Right cardiac atrium (tissue), 5 donors: ENCODE measurements at regions not wholly inside any gene's neighbourhood (a gene's known extent, or its start where the extent isn't known, plus 50 kb on each side); places are given as distances from the start of the nearest gene placed in this dataset.

Experiments
- ATAC-seq, 2 donors: fragments of 200-7000 bp; cut with Tn5 transposase; one replicate each; pipeline versions ENCODE4 v1.8.0 to v1.9.1; 2020; ENCODE audit warnings: moderate library complexity in 2 of 2, mild to moderate bottlenecking in 1 of 2
- DNase-seq, 3 donors: peaks; one replicate each; pipeline ENCODE4 v3.0.0-alpha.2; 2020
- H3K27ac ChIP-seq: one replicate; pipeline ENCODE4 v1.5.1; 2013; ENCODE audit warnings: mild to moderate bottlenecking, low read length, control low read depth, moderate library complexity
- H3K27me3 ChIP-seq: one replicate; pipeline ENCODE4 v1.6.1; 2013; ENCODE audit not compliant: control insufficient read depth, insufficient read depth
- H3K4me1 ChIP-seq: one replicate; pipeline ENCODE4 v1.6.1; 2013; ENCODE audit warnings: low read length; ENCODE audit not compliant: control insufficient read depth, insufficient read depth
- H3K4me3 ChIP-seq: one replicate; pipeline ENCODE4 v1.5.1; 2013; ENCODE audit warnings: low read length, control low read depth
- H3K9me3 ChIP-seq: one replicate; pipeline ENCODE4 v1.6.1; 2013; ENCODE audit warnings: low read length; ENCODE audit not compliant: control insufficient read depth
- WGBS: extraction: QIAGEN DNeasy Blood & Tissue Kit; methylation state at CpG from one replicate; pipeline ENCODE4 v1.1.7; 2013; 5-methylcytosine and 5-hydroxymethylcytosine counted together
- intact Hi-C, 4 donors: fragments of 100-400 bp; cut with DNase I; formaldehyde crosslinking; loops; one replicate each; pipeline versions ENCODE4 v1.11.0 to v1.14.0; 2022 to 2023
- donor health status: healthy with polysubstance abuse.
- donor health status: DM: no; HTN: yes; CAD: no.
- donor health status: DM: no; HTN: no; CAD: no.
- donor health status: DM: no; HTN: yes; CAD: no; lungs with severe emphysema.
- donor health status: DM: yes; HTN: yes; CAD: no.

DNA sequence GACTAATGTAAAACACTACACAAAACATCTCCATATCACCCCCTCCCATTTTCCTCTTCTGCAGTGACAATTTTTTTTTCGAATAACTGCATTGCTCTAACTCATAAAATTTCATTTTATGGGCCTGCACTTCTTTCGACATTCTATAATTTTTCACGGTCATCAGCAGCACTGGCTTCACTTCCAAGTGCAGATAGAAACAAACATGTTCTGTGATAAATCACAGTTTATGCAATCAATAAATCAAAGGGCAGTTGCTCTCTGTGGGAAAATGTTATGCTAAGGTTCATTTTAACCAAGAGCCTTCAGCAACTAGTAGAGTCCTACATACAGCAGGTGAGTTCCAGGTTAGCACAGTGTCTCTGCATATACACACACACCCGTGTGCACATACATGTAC lies 100.1 kb downstream of the GPAM start:
- peaks cover 3% of the 10 kb centered on the region for H3K4me1 ChIP-seq
- DNase-seq (no peak), ATAC-seq (no peak)

DNA sequence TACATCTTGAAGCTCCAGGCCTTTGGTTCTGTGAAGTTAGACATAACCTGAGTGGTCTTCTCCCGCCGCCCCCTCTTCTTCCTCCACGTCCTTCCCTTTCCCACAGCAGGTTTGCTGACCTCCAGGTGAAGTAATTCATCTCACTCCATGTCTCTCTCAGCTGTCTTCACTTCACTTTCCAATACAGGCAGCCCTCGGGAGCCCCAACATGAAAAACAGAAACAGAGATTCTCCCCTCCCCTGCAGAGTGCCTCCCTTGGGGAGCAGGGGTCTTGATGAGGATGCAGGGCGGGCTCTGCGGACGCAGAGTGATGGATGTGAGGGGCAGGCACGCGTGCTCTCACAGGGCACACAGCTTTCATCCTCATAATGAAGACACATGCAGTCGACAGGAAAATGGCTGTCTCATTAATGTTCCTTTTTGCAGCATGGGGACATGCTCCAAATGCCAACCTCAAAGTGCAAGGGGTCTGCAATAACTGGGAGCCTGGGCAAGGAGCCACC lies 95.6 kb downstream of the GPAM start:
- H3K4me3 ChIP-seq: no peak overlapping the region
- no peaks in the 10 kb centered on the region for H3K4me1 ChIP-seq
- no peak for ATAC-seq
- 70% methylated on average over 10 of the region's 10 CpGs for WGBS
- no peak for DNase-seq
- H3K9me3 ChIP-seq: no peaks in the 10 kb centered on the region
- no peaks in the 10 kb centered on the region for H3K27me3 ChIP-seq
- intact Hi-C loops: no loop called here
- no peak overlapping the region for H3K27ac ChIP-seq

More for the DNA sequence above, 100.1 kb downstream of the GPAM start:
- Histone ChIP-seq H3K4me3 (no peak overlapping the region), H3K27ac (no peak overlapping the region), H3K27me3 (no peaks in the 10 kb centered on the region), H3K9me3 (no peaks in the 10 kb centered on the region)
- WGBS: 82% methylated on average over 4 of the region's 4 CpGs
- intact Hi-C loops: no loop called here

DNA sequence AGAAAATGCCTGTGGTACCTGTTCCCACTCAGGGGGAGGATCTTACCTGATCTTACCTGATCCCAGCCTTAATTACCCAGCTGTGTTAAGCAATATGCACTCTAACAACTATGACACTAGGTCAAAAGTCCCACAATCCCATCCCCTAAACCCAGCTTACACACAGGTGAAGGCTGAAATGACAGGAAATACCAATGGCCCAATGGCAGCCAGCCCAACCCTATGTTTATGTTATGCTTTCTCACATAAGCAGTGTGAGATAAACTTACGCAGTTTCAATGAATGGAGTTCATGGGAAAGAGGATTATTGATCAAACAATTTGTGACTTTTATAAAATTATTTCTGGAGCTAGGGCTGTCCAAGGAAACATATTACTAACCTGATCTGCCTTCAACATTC lies 91.9 kb downstream of the GPAM start:
- H3K9me3 ChIP-seq: no peaks in the 10 kb centered on the region
- H3K4me3 ChIP-seq: no peak overlapping the region
- no peaks in the 10 kb centered on the region for H3K4me1 ChIP-seq
- H3K27ac ChIP-seq: no peak overlapping the region
- ATAC-seq (no peak), DNase-seq (no peak)
- no peaks in the 10 kb centered on the region for H3K27me3 ChIP-seq
- 68% methylated on average over 1 of the region's 1 CpG for WGBS
- intact Hi-C loops: no loop called here

DNA sequence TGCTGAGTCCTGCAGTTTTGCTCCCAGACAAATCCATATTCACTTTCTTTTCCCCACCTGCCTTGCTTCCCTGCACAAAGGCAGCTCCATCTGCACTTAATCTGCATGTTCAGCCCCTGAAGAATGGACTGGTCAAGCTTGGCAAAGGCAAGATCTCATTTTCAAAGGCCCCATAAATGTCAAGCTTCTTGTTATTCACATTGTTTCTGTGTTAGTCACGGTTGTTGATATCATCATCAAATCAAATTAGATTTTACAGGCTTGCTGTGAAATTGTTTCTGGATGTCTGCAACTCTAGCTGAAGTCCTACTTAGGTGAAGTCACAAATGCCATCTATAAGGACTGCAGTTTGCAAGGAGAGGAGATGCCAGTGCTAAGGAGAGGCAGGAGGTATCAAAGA lies 91.0 kb downstream of the GPAM start:
- H3K27me3 ChIP-seq: no peaks in the 10 kb centered on the region
- no peaks in the 10 kb centered on the region for H3K4me1 ChIP-seq
- 63% methylated on average over 1 of the region's 1 CpG for WGBS
- H3K4me3 ChIP-seq: no peak overlapping the region
- H3K27ac ChIP-seq: no peak overlapping the region
- intact Hi-C loops: no loop called here
- no peak for ATAC-seq
- no peaks in the 10 kb centered on the region for H3K9me3 ChIP-seq
- DNase-seq: no peak

DNA sequence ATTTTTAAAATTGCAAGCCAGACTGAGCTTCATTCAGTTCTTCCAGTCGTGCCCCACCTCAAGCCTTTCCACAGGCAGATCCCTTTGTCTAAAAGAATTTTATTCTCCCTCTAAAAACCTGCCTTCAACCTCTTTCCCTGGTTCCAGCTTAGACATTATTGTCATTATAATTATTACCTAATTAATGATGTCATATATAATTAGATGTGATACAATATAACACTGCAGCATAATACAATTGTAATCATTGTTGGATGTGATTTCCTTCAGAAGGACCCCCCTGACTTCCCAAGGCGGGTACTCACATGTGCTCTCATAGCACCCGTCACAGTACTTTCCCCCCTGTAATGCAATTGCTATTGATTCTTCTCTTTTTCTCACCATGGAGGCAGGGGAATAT lies 88.6 kb downstream of the GPAM start:
- no peaks in the 10 kb centered on the region for H3K9me3 ChIP-seq
- ATAC-seq (no peak), DNase-seq (no peak)
- intact Hi-C loops: no loop called here
- no peak overlapping the region for H3K4me3 ChIP-seq
- H3K27me3 ChIP-seq: no peaks in the 10 kb centered on the region
- WGBS: 63% methylated on average over 3 of the region's 3 CpGs
- H3K27ac ChIP-seq: no peak overlapping the region
- no peaks in the 10 kb centered on the region for H3K4me1 ChIP-seq

DNA sequence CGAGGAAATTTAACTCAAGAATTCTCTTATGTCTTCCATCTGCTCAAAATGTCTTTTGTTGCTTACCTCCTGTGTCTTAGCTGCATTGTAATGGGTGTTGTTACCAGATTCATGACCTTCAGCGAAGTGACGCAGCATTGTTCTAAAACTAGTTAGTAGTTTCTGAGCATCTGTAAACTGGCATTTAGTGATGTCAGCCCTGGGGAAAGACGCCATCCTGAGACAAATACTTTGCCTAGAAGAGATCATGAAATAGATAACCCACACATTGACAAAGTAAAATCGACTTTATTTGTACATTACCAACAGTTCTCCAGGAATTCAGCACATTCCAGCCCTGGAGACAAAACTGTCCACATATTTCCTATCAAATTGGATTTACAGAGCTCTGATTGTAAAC lies 87.8 kb downstream of the GPAM start:
- intact Hi-C loops: no loop called here
- no peak for ATAC-seq
- Histone ChIP-seq H3K27me3 (no peaks in the 10 kb centered on the region), H3K4me3 (no peak overlapping the region), H3K27ac (no peak overlapping the region), H3K9me3 (no peaks in the 10 kb centered on the region), H3K4me1 (no peaks in the 10 kb centered on the region)
- 73% methylated on average over 5 of the region's 5 CpGs for WGBS
- DNase-seq: no peak

DNA sequence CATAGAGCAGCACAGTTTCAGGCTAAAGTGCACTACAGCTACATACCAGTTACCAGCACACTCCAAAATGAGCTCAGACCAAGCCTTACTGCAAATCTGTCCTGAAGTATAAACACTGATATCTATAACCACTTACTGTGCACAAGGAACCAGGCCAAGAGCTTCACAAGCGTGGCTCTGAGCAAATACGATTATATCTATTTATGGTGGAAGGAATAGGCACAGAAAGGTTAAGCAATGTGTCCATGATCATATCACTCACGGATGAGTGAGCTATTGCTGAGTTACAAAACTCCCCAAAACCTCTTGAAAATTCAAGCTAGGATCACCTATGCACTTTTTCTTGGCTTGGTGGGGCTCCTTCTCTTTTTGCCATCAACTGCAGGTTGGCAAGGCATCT lies 84.9 kb downstream of the GPAM start:
- H3K27ac ChIP-seq: no peak overlapping the region
- DNase-seq: no peak
- WGBS: 48% methylated on average over 3 of the region's 3 CpGs
- no peaks in the 10 kb centered on the region for H3K27me3 ChIP-seq
- no peak for ATAC-seq
- H3K4me3 ChIP-seq: no peak overlapping the region
- H3K4me1 ChIP-seq: no peaks in the 10 kb centered on the region
- H3K9me3 ChIP-seq: no peaks in the 10 kb centered on the region
- intact Hi-C loops: no loop called here
